Astrocyte of the hippocampus (primary cell): ENCODE measurements at regions not wholly inside any gene's neighbourhood (a gene's known extent, or its start where the extent isn't known, plus 50 kb on each side); places are given as distances from the start of the nearest gene placed in this dataset.
"Not testable (repeated sequence)": the region's sequence is repeated elsewhere in the genome, so short reads cannot be mapped to it uniquely, and the experiment has no call there.

Experiments
- DNase-seq: peaks from one replicate; pipeline ENCODE4 v3.0.0; 2011; ENCODE audit warnings: low read depth, low spot score

DNA sequence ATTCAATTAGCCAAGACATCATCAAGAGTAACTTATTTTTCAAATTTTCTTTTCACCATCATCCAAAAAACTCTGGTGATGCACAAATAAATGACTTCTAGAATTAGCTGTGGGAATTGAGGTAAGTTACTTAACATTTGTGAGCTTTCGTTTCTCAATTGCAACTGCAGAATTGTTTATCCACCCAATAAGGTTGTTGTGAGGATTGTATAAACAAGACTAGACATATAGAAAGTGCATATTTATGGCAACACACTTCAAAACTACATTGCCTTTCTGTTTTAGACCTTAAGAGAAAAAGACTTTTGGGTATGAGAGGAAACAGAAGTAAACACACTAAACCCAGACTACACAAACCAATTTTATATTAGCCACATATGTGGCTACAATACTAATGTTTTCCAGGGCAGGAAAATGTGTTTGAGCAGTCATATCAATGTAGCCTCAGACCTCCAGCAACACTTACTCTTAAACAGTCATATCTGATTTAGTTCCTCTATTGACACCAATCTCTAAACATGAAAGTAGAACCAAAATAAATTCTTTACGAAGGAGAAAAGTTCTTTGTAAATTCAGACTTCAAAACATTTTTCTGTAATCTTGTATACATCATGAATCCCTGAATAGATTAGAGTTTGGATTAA, 488.0 kb upstream of the CYLC2 start:
- no peak for DNase-seq

GRCh38 chr9:102506406-102506805, 488.7 kb upstream of the CYLC2 start:
- DNase-seq, result no peak

DNA sequence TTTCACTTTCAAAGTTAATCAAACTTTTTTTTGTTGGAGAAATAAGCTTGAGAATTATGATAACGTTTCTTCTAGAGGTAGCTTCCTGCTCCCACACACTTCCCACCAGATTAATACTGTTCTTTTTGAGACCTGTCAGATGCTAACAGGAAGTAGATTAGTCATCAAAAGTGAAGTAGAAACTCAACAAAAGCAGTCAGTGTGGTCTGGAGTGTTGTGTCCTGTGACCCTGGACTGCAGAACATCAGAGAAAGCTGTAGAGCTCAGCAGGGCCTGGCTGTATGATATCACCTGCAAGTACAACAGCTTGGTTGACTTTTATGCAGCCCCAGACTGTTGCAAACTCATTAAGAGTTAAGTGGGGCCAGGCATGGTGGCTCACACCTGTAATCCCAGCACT, 495.7 kb upstream of the CYLC2 start:
- DNase-seq, result no peak

DNA sequence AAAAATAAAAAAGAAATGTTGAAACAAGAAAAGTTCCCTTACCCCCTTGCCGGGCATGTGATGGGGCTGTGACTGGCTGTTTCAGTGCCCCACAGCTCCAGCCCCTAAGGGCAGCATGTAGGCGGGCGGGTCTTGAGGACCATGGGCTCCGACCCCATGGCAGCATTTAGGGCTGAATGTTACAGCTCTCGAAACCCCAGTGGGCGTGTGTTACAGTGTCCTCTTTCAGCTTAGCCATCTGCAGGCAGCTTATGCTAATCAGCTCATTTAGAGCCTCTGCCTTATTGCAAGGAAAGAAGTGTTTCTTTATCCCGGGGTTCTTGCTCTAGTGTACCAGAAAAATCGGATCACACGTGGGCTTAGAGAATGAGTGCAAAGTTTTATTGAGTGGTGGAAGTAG, 497.4 kb upstream of the CYLC2 start:
- DNase-seq, result no peak

DNA sequence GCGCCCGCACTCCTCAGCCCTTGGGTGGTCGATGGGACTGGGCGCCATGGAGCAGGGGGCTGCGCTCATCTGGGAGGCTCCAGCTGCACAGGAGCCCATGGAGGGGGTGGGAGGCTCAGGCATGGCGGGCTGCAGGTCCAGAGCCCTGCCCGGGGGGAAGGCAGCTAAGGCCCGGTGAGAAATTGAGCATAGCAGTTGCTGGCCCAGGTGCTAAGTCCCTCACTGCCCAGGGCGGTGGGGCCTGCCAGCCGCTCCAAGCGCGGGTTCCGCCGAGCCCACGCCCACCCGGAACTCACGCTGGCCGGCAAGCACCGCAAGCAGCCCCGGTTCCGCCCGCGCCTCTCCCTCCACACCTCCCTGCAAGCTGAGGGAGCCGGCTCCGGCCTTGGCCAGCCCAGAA, 508.2 kb upstream of the CYLC2 start:
- DNase-seq, result not testable (repeated sequence)

DNA sequence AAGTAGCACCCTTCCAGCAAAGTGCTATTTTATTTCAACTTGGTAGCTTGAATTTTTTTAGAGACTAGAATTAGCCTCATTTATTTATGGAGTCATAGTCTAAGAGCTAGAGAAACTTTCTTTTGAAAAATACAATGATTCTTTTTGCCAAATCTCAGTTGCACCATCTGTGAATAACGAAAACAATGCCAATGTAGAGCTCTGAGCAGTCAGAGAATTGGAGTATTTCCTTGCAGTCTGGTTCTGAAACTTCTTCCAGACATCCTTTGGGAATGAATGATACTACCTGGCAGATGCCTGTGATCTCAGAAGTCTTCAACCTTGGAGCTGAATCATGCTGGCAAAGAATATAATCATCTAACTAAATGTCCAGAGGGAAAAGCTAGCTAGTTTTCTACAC, 511.5 kb upstream of the CYLC2 start:
- DNase-seq, result no peak

- no peak for DNase-seq
Measured at GRCh38 chr9:102482776-102483175, 512.4 kb upstream of the CYLC2 start.

DNA sequence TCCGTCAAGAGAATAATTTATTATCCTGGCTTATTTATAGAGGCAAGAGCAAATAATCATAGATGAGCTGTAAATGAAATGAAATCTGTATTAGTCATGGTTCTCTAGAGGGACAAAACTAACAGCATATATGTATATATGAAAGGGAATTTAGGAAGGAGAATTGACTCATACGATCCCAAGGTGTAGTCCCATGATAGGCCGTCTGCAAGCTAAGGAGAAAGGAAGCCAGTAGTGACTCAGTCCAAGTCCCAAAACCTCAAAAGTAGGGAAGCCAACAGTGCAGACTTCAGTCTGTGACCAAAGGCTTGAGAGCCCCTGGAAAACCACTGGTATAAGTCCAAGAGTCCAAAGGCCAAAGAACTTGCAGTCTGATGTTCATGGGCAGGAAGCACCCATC, 515.9 kb upstream of the CYLC2 start:
- DNase-seq, result no peak

DNA sequence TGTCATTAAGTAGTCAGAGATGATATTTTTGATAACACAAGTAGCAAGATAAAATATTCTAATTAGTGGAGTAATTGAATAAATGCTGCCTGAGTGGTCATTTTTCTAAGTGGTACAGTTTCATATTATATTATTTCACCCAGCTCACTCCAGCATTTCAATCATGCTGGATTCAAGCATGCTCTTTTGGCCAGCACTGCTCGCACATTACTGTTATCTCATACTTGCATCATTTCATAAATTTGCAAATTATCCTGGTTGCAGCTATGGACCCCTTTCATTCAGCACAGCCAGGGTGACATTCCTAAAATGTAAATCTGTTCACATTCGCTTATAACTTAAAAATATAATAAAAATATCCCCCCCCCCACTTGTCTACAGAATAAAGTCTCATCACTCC, 520.8 kb upstream of the CYLC2 start:
- DNase-seq, result no peak

DNA sequence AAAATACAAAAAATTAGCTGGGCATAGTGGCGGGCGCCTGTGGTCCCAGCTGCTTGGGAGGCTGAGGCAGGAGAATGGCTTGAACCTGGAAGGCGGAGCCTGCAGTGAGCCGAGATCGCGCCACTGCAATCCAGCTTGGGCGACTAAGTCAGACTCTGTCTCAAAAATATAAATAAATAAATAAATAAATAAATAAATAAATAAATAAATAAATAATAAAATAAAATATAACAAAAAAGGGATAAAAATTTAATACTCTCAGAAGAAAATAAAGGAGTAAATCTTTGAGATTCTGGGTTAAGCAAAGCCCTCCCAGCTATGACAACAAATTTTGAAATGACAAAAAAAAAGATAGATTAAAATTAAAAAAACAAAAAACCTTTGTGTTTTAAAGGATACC, 525.7 kb upstream of the CYLC2 start:
- DNase-seq, result not testable (repeated sequence)

GRCh38 chr9:102461156-102461819, 533.8 kb upstream of the CYLC2 start:
- peak; percentile 1 for DNase-seq

DNA sequence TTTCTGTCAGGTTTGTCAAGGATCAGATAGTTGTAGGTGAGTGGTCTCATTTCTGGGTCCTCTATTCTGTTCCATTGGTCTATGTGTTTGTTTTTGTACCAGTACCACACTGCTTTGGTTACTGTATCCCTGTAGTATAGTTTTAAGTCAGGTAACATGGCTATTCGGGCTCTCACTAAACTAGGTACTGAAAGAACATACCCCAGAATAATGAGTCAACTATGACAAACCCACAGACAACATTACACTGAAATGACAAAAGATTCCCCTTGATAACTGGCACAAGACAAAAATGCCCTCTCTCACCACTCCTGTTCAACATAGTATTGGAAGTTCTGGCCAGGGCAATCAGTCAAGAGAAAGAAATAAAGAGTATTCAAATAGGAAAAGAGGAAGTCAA, 535.3 kb upstream of the CYLC2 start:
- DNase-seq, result no peak

GRCh38 chr9:102456562-102456961, 538.6 kb upstream of the CYLC2 start:
- DNase-seq, result no peak

- DNase-seq, result no peak
Measured at GRCh38 chr9:102445906-102446305, 549.2 kb upstream of the CYLC2 start.

GRCh38 chr9:102445181-102445747, 549.9 kb upstream of the CYLC2 start:
- DNase-seq, result no peak

- no peak for DNase-seq
Measured at GRCh38 chr9:102439583-102439982, 555.5 kb upstream of the CYLC2 start.

GRCh38 chr9:102436599-102436998, 558.5 kb upstream of the CYLC2 start:
- not testable (repeated sequence) for DNase-seq

DNA sequence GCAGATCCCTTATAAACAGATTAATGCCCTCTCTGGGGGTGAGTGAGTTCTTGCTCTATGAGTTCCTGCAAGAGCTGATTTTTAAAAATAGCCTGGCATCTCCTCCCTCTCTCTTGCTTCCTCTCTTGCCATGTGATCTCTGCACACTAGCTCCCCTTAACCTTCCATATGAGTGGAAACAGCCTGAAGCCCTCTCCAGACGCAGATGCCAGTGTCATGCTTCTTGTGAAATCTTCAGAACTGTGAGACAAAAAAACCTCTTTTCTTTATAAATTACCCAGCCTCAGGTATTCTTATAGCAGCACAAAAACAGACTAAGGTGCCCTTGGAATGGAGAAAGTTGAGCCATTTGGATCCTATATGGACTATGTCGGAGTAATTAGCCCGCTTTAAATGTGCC, 559.7 kb upstream of the CYLC2 start:
- DNase-seq, result no peak

GRCh38 chr9:102434545-102434944, 560.6 kb upstream of the CYLC2 start:
- DNase-seq, result no peak

GRCh38 chr9:102428305-102428704, 566.8 kb upstream of the CYLC2 start:
- DNase-seq, result no peak

- DNase-seq, result not testable (repeated sequence)
Measured at GRCh38 chr9:102416251-102416650, 578.9 kb upstream of the CYLC2 start.

DNA sequence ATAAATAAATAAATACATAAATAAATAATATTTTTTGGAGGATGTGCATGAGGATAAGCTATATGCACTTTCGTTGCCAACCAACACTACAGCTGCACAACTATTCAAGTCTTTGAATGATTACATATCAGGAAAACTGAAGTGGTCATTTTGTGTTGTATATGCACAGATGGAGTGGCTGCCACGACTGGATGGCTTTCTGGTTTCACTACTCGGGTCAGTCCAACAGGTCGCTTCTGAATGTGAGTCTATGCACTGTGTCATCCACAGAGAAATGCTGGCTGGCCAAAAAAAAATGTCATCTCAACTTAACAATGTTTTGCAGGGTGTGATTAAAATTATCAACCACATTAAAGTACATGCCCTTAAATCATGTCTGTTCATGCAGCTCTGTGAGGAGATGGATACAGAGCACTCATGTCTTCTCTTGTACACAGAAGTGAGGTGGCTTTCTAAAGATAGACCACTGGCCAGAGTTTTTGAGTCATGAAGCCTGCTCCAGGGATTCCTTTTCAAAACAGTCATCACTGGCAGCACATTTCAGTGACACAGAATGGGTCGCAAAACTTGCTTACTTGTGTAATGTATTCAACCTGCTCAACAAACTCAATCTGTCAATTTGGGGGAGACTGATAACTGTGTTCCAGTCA, 589.8 kb upstream of the CYLC2 start:
- no peak for DNase-seq

DNA sequence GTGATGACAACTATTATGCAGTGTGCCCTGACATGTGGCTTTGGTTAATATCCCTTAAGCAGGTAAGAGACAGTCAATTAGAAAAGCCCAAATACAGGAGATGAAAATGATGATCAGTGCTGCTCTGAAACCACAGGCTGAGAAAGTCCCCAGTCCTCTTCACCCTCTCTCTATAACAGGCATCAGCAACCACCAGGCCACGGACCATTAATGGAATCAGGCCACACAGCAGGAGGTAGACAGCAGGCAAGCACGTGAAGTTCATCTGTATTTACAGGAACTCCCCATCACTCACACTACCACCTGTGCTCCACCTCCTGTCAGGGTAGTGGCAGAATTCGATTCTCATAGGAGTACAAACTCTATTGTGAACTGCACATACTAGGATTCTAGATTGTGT, 591.6 kb upstream of the CYLC2 start:
- DNase-seq, result no peak
